Transverse colon (tissue), 4 donors: ENCODE measurements at regions not wholly inside any gene's neighbourhood (a gene's known extent, or its start where the extent isn't known, plus 50 kb on each side); places are given as distances from the start of the nearest gene placed in this dataset.

ENCODE experiments used
- POLR2A ChIP-seq: fragments of 450-650 bp; IDR thresholded peaks from one replicate; pipeline ENCODE4 v1.6.1; 2016; ENCODE audit warnings: antibody characterized with exemption, mild to moderate bottlenecking, moderate library complexity
- POLR2AphosphoS5 ChIP-seq, 3 donors: sonication (generic); formaldehyde crosslinking; IDR thresholded peaks; one replicate each; pipeline ENCODE4 v1.6.1; 2016; ENCODE audit warnings: antibody characterized with exemption in 3 of 3
- TF ChIP-seq, protein P1 (sequence below), 5 experiments: fragments of 200-600 bp in 3 of 5; fragments of 450-650 bp in 2 of 5; sonication (generic) in 3 of 5; IDR thresholded peaks; 1 replicate in 2 of 5; 2 replicates in 3 of 5; pipeline ENCODE4 v1.5.1; 2016 to 2017; ENCODE audit warnings: antibody characterized with exemption in 5 of 5, inconsistent platforms in 3 of 5, mild to moderate bottlenecking in 2 of 5, moderate library complexity in 1 of 5

DNA sequence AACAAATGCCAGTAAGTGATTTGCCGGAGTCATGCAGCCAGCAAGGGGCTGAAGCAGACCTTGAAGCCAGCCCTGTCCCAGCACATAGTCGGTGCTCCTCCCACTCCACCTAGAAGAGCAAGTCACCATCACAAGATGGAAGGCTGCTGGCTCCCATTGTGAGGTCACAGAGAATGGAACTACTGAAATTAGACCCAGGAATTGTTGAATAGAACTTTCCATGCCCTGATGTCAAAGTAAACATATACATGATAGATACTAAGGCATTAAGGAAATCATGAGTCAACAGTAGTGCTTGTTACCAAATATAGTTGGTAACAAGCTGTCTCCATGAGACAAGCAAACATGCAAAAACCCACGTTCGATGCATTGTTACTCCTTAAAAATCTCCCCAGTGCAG, 177.1 kb upstream of the MID1 start:
- TF ChIP-seq POLR2A (no peak), POLR2AphosphoS5 (IDR thresholded peaks at IDR 0.05) (no peak)
- TF ChIP-seq, protein P1, sequence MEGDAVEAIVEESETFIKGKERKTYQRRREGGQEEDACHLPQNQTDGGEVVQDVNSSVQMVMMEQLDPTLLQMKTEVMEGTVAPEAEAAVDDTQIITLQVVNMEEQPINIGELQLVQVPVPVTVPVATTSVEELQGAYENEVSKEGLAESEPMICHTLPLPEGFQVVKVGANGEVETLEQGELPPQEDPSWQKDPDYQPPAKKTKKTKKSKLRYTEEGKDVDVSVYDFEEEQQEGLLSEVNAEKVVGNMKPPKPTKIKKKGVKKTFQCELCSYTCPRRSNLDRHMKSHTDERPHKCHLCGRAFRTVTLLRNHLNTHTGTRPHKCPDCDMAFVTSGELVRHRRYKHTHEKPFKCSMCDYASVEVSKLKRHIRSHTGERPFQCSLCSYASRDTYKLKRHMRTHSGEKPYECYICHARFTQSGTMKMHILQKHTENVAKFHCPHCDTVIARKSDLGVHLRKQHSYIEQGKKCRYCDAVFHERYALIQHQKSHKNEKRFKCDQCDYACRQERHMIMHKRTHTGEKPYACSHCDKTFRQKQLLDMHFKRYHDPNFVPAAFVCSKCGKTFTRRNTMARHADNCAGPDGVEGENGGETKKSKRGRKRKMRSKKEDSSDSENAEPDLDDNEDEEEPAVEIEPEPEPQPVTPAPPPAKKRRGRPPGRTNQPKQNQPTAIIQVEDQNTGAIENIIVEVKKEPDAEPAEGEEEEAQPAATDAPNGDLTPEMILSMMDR (IDR thresholded peaks at IDR 0.05) = no peak
